Stomach smooth muscle (tissue), 2 donors: ENCODE measurements at regions not wholly inside any gene's neighbourhood (a gene's known extent, or its start where the extent isn't known, plus 50 kb on each side); places are given as distances from the start of the nearest gene placed in this dataset.
"Not testable (repeated sequence)": the region's sequence is repeated elsewhere in the genome, so short reads cannot be mapped to it uniquely, and the experiment has no call there.

Experiments used
- H3K27ac ChIP-seq: one replicate; pipeline ENCODE4 v1.7.0; 2013; ENCODE audit warnings: mild to moderate bottlenecking, low read length, inconsistent platforms
- H3K27me3 ChIP-seq, 2 donors: one replicate each; pipeline ENCODE4 v1.7.0; 2013; ENCODE audit warnings: low read length in 2 of 2; ENCODE audit not compliant: insufficient read depth in 2 of 2, control insufficient read depth in 1 of 2
- H3K36me3 ChIP-seq, 2 donors: one replicate each; pipeline ENCODE4 v1.7.0; 2013; ENCODE audit warnings: low read length in 2 of 2; ENCODE audit not compliant: control insufficient read depth in 2 of 2, insufficient read depth in 2 of 2
- H3K4me1 ChIP-seq: one replicate; pipeline ENCODE4 v1.7.0; 2013; ENCODE audit warnings: low read length; ENCODE audit not compliant: control insufficient read depth, insufficient read depth
- H3K4me3 ChIP-seq, 2 donors: one replicate each; pipeline ENCODE4 v1.7.0; 2013; ENCODE audit warnings: low read length in 2 of 2
- H3K9ac ChIP-seq, 2 donors: one replicate each; pipeline ENCODE4 v1.7.0; 2013; ENCODE audit warnings: low read length in 2 of 2, mild to moderate bottlenecking in 1 of 2
- H3K9me3 ChIP-seq, 2 donors: one replicate each; pipeline ENCODE4 v1.7.0; 2013; ENCODE audit warnings: low read length in 2 of 2; ENCODE audit not compliant: control insufficient read depth in 2 of 2
- donor health status: healthy.
- donor health status: Pancreatic carcinoma.

DNA sequence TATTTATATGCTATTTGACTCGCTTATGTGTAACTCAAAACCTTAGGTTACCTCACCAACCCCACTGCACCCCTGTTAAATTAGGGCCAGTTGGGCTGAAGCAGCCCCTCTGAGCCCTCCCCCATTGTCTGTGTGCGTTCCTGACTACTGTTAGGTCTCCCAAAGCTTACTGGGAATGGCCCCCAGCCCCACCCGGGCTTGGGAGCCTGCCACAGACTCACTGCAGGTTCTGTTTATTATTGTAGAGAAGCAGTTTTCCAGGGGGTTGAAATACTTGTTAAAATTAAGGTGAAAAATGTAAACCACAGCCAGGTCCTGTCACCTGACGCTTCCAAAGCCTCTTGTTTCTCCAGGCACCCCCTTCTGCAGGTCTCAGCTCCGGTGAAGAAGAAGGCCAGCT, 151.7 kb downstream of the FOXL1 start:
- Histone ChIP-seq H3K9me3 (peaks cover 0 to 7% of the 10 kb centered on the region in 2 donors), H3K4me1 (no peaks in the 10 kb centered on the region), H3K36me3 (no peaks in the 10 kb centered on the region), H3K4me3 (no peak overlapping the region), H3K9ac (no peak overlapping the region), H3K27me3 (peaks cover 25 to 48% of the 10 kb centered on the region in 2 donors), H3K27ac (no peak overlapping the region)

- Histone ChIP-seq H3K9me3 (peaks cover 0 to 7% of the 10 kb centered on the region in 2 donors), H3K4me1 (no peaks in the 10 kb centered on the region), H3K36me3 (no peaks in the 10 kb centered on the region), H3K4me3 (no peak overlapping the region), H3K9ac (no peak overlapping the region), H3K27ac (no peak overlapping the region), H3K27me3 (peaks cover 25 to 46% of the 10 kb centered on the region in 2 donors)
Measured at GRCh38 chr16:86730597-86730996, 152.2 kb downstream of the FOXL1 start.

GRCh38 chr16:86732621-86733295, 154.4 kb downstream of the FOXL1 start:
- Histone ChIP-seq H3K4me3 (no peak overlapping the region), H3K4me1 (no peaks in the 10 kb centered on the region), H3K27ac (no peak overlapping the region), H3K9ac (no peak overlapping the region), H3K9me3 (peaks cover 0 to 7% of the 10 kb centered on the region in 2 donors), H3K36me3 (no peaks in the 10 kb centered on the region), H3K27me3 (peaks cover 27 to 46% of the 10 kb centered on the region in 2 donors)

DNA sequence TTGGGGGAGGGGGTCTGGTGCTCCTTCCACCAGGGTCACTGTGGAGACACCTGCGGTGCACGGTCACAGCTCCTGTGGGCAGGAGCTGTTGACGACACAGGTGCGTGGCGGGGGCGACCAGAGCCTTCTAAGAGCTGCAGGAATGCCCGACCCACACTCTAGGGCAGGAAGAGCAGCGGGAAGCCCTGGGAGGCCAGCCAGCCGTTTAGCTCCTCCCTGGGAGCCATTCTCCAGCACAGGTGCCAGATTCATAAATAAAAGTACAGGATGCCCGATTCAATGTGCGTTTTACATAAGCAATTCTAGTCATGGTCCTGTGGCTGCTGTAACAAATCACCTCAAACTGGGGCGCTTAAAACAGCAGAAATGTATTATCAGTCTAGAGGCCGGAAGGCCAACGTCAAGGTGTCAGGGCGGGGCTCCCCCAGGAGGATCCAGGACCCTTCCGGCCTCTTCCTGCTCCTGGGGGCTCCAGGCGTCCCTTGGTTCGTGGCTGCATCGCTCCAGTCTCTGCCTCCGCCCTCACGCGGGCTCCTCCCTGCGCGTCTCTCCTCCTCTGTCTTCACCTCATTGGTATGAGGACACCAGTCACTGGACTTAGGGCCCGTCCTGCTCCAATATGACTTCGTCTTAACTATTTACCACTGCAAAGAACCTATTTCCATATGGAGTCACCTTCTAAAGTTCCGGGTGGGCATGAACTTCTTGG, 155.4 kb downstream of the FOXL1 start:
- Histone ChIP-seq H3K4me3 (no peak overlapping the region), H3K27me3 (peaks cover 25 to 46% of the 10 kb centered on the region in 2 donors)

DNA sequence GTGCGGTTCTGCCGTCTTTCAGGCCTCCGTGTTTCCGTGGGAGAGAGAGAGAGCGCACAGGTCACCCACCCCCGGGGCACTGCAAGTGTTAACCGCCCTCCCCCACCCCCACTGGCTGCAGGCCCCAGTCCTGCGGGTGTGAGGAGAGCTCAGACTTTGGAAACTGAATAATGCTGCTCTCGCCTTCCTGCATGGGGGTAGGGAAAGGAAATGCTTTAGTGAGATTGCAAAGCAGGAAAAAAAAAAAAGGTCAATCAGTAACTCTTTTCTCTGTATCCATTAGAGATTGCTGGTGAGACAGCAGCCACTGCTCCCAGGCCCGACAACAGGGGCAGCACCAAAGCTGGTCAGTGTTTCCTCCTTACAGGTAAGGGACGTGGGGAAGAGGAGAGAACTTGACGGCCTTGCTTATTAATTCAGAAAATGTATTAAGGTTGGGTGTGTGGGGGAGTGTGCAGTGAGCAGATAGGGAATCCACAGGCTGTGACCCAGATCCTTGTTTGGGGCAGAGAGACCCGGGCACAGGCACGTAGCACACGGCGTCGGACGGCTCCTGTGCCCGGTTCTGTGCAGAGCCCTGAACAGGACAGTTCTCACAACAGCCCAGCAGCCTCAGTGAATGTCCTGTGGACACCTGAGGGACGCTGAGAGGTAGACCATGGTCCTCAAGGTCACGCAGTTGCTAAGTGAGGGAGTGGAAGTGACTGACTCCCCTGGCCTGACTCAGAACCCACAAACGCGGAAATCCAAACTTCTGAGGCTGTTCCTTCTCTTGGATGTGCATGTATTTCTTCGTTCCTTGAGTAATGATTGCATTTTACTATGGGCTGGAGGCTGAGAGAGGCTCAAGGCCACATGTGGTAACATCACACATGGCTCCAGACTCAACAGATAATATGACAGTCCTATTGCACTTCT, 156.5 kb downstream of the FOXL1 start:
- no peak overlapping the region for H3K27ac ChIP-seq
- no peak overlapping the region for H3K9ac ChIP-seq
- peaks cover 21 to 41% of the 10 kb centered on the region in 2 donors for H3K27me3 ChIP-seq
- no peaks in the 10 kb centered on the region for H3K36me3 ChIP-seq
- no peaks in the 10 kb centered on the region for H3K9me3 ChIP-seq
- no peaks in the 10 kb centered on the region for H3K4me1 ChIP-seq
- no peak overlapping the region for H3K4me3 ChIP-seq

More for the DNA sequence above, 155.4 kb downstream of the FOXL1 start:
- Histone ChIP-seq H3K27ac (no peak overlapping the region), H3K4me1 (no peaks in the 10 kb centered on the region), H3K9ac (no peak overlapping the region), H3K36me3 (no peaks in the 10 kb centered on the region), H3K9me3 (peaks cover 0 to 5% of the 10 kb centered on the region in 2 donors)

- no peaks in the 10 kb centered on the region for H3K4me1 ChIP-seq
- H3K27ac ChIP-seq, result no peak overlapping the region
- no peak overlapping the region for H3K4me3 ChIP-seq
- no peaks in the 10 kb centered on the region for H3K36me3 ChIP-seq
- H3K9me3 ChIP-seq, result no peaks in the 10 kb centered on the region
- peaks cover 24 to 42% of the 10 kb centered on the region in 2 donors for H3K27me3 ChIP-seq
- no peak overlapping the region for H3K9ac ChIP-seq
Measured at GRCh38 chr16:86735727-86736126, 157.4 kb downstream of the FOXL1 start.

DNA sequence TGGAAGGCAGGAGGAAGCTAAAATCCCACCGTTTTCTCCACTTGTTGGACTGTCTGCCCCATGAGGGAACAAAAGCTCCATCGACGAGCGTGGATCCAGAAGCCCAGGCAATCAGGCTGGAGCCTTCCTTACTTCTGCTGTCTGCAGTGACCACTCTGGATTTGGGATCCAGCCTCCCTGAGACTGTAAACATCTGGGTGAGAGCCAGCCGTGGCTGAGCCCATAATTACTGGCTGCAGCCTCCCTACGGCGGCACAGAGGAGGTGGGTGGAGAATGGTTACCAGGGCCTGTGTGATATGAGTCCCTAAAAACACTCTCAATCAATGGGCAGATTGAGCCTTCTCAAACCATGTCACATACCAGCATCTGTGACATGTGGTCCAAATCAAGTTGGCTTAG, 158.2 kb downstream of the FOXL1 start:
- Histone ChIP-seq H3K9ac (no peak overlapping the region), H3K4me1 (no peaks in the 10 kb centered on the region), H3K9me3 (no peaks in the 10 kb centered on the region), H3K4me3 (no peak overlapping the region), H3K36me3 (no peaks in the 10 kb centered on the region), H3K27ac (no peak overlapping the region), H3K27me3 (peaks cover 23 to 43% of the 10 kb centered on the region in 2 donors)

DNA sequence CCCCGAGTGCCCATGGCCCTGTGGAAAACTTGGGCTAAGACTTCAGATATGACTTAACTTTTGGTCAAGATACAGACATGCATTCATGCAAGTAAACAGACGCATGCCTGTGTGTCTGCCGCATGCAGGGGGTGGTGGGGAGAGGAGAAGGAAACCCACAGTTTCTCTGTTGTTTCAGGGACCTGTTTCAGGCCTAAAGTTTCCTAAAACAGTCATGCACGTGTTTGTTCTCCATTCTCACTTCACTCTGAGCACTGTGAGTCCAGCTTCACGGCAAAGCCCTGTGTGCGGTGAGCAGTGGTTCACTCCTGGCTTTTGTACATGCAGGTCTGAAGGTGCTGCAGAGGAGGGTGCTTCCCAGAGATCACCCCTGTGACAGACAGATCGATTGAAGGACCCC, 158.7 kb downstream of the FOXL1 start:
- no peaks in the 10 kb centered on the region for H3K9me3 ChIP-seq
- H3K27ac ChIP-seq, result no peak overlapping the region
- H3K4me1 ChIP-seq, result no peaks in the 10 kb centered on the region
- no peak overlapping the region for H3K4me3 ChIP-seq
- H3K9ac ChIP-seq, result no peak overlapping the region
- no peaks in the 10 kb centered on the region for H3K36me3 ChIP-seq
- peaks cover 21 to 39% of the 10 kb centered on the region in 2 donors for H3K27me3 ChIP-seq

GRCh38 chr16:86738322-86738721, 160.0 kb downstream of the FOXL1 start:
- H3K4me3 ChIP-seq, H3K27ac ChIP-seq, H3K9ac ChIP-seq, H3K36me3 ChIP-seq, H3K4me1 ChIP-seq, H3K9me3 ChIP-seq: not testable (repeated sequence)
- peaks cover 15 to 26% of the 10 kb centered on the region in 2 donors for H3K27me3 ChIP-seq

GRCh38 chr16:86739178-86739577, 160.8 kb downstream of the FOXL1 start:
- H3K36me3 ChIP-seq, result no peaks in the 10 kb centered on the region
- no peaks in the 10 kb centered on the region for H3K9me3 ChIP-seq
- H3K9ac ChIP-seq, result no peak overlapping the region
- H3K27ac ChIP-seq, result no peak overlapping the region
- H3K4me1 ChIP-seq, result no peaks in the 10 kb centered on the region
- peaks cover 13 to 18% of the 10 kb centered on the region in 2 donors for H3K27me3 ChIP-seq
- H3K4me3 ChIP-seq, result no peak overlapping the region
